Gastrocnemius medialis (tissue), 4 donors: ENCODE measurements at regions not wholly inside any gene's neighbourhood (a gene's known extent, or its start where the extent isn't known, plus 50 kb on each side); places are given as distances from the start of the nearest gene placed in this dataset.

Source experiments
- CTCF ChIP-seq, 5 experiments: fragments of 450-650 bp in 3 of 5; fragments of 200-600 bp in 2 of 5; sonication (generic) in 2 of 5; IDR thresholded peaks in 4 of 5; conservative IDR thresholded peaks in 1 of 5; 1 replicate in 4 of 5; 2 replicates in 1 of 5; pipeline ENCODE4 v1.5.1; 2016 to 2019; ENCODE audit warnings: antibody characterized with exemption in 5 of 5, mild to moderate bottlenecking in 3 of 5, moderate library complexity in 3 of 5
- POLR2A ChIP-seq, 2 donors: fragments of 450-650 bp; IDR thresholded peaks; one replicate each; pipeline ENCODE4 v1.6.1; 2017; ENCODE audit warnings: antibody characterized with exemption in 2 of 2, mild to moderate bottlenecking in 2 of 2, moderate library complexity in 2 of 2

- TF ChIP-seq POLR2A (IDR thresholded peaks at IDR 0.05) (no peak), CTCF (IDR thresholded peaks at IDR 0.05 in 4 of 5, conservative IDR thresholded peaks at IDR 0.05 in 1 of 5) (no peak)
Observed at GRCh38 chr6:114955363-114955762, 612.5 kb upstream of the HS3ST5 start.
